ENCODE measurements at regions not wholly inside any gene's neighbourhood (a gene's known extent, or its start where the extent isn't known, plus 50 kb on each side); places are given as distances from the start of the nearest gene placed in this dataset.

- no peaks in the 10 kb centered on the region for H4K20me1 ChIP-seq (ENCODE audit: insufficient read depth, low read depth, low read length)
- no peak overlapping the region for H3K4me3 ChIP-seq (ENCODE audit: low read length)
- H3K9me3 ChIP-seq (ENCODE audit: low read length) = no peaks in the 10 kb centered on the region
- no peaks in the 10 kb centered on the region for H3K79me2 ChIP-seq (ENCODE audit: low read length)
- no peak overlapping the region for H3K9ac ChIP-seq (ENCODE audit: low read length)
- no peaks in the 10 kb centered on the region for H3K4me1 ChIP-seq (ENCODE audit: low read length)
- no peak overlapping the region for H3K27ac ChIP-seq (ENCODE audit: low read length)
- H3K9me2 ChIP-seq (replicated peaks; ENCODE audit: insufficient read depth, low read length) = no peaks in the 10 kb centered on the region
- no peak for DNase-seq
- no peaks in the 10 kb centered on the region for H3K27me3 ChIP-seq (ENCODE audit: low read length)
- H3K36me3 ChIP-seq (ENCODE audit: insufficient read depth, low read length) = no peaks in the 10 kb centered on the region
- no peak overlapping the region for H3K4me2 ChIP-seq (ENCODE audit: low read depth, low read length, poor library complexity, severe bottlenecking)
- H2AFZ ChIP-seq (ENCODE audit: low read length) = no peak overlapping the region
These were observed 414.3 kb downstream of the BCAT1 start for GRCh38 chr12:24534622-24535021.

- no peaks in the 10 kb centered on the region for H3K36me3 ChIP-seq (ENCODE audit: insufficient read depth, low read length)
- no peak overlapping the region for H2AFZ ChIP-seq (ENCODE audit: low read length)
- H3K4me1 ChIP-seq (ENCODE audit: low read length) = no peaks in the 10 kb centered on the region
- H4K20me1 ChIP-seq (ENCODE audit: insufficient read depth, low read depth, low read length) = no peaks in the 10 kb centered on the region
- no peak for DNase-seq
- no peaks in the 10 kb centered on the region for H3K9me2 ChIP-seq (replicated peaks; ENCODE audit: insufficient read depth, low read length)
- no peak overlapping the region for H3K9ac ChIP-seq (ENCODE audit: low read length)
- no peaks in the 10 kb centered on the region for H3K9me3 ChIP-seq (ENCODE audit: low read length)
- no peak overlapping the region for H3K4me3 ChIP-seq (ENCODE audit: low read length)
- H3K27ac ChIP-seq (ENCODE audit: low read length) = no peak overlapping the region
- no peaks in the 10 kb centered on the region for H3K79me2 ChIP-seq (ENCODE audit: low read length)
- H3K4me2 ChIP-seq (ENCODE audit: low read depth, low read length, poor library complexity, severe bottlenecking) = no peak overlapping the region
- no peaks in the 10 kb centered on the region for H3K27me3 ChIP-seq (ENCODE audit: low read length)
These were observed 415.1 kb downstream of the BCAT1 start for GRCh38 chr12:24533716-24534352.

GRCh38 chr12:24530689-24531088 is 418.2 kb downstream of the BCAT1 start:
- Histone ChIP-seq H3K4me1 (ENCODE audit: low read length) (no peaks in the 10 kb centered on the region), H3K9ac (ENCODE audit: low read length) (no peak overlapping the region), H3K4me2 (ENCODE audit: low read depth, low read length, poor library complexity, severe bottlenecking) (no peak overlapping the region), H3K4me3 (ENCODE audit: low read length) (no peak overlapping the region), H3K36me3 (ENCODE audit: insufficient read depth, low read length) (no peaks in the 10 kb centered on the region), H3K27me3 (ENCODE audit: low read length) (no peaks in the 10 kb centered on the region), H4K20me1 (ENCODE audit: insufficient read depth, low read depth, low read length) (no peaks in the 10 kb centered on the region), H3K9me2 (replicated peaks; ENCODE audit: insufficient read depth, low read length) (no peaks in the 10 kb centered on the region), H3K27ac (ENCODE audit: low read length) (no peak overlapping the region), H3K79me2 (ENCODE audit: low read length) (no peaks in the 10 kb centered on the region), H2AFZ (ENCODE audit: low read length) (no peak overlapping the region), H3K9me3 (ENCODE audit: low read length) (no peaks in the 10 kb centered on the region)
- no peak for DNase-seq

GRCh38 chr12:24527102-24527501 is 421.8 kb downstream of the BCAT1 start:
- no peak overlapping the region for H3K4me2 ChIP-seq (ENCODE audit: low read depth, low read length, poor library complexity, severe bottlenecking)
- no peaks in the 10 kb centered on the region for H3K79me2 ChIP-seq (ENCODE audit: low read length)
- no peaks in the 10 kb centered on the region for H3K4me1 ChIP-seq (ENCODE audit: low read length)
- H3K27me3 ChIP-seq (ENCODE audit: low read length) = no peaks in the 10 kb centered on the region
- H3K9me2 ChIP-seq (replicated peaks; ENCODE audit: insufficient read depth, low read length) = no peaks in the 10 kb centered on the region
- H3K9me3 ChIP-seq (ENCODE audit: low read length) = no peaks in the 10 kb centered on the region
- no peak overlapping the region for H3K4me3 ChIP-seq (ENCODE audit: low read length)
- DNase-seq = no peak
- no peak overlapping the region for H3K27ac ChIP-seq (ENCODE audit: low read length)
- no peak overlapping the region for H2AFZ ChIP-seq (ENCODE audit: low read length)
- H3K36me3 ChIP-seq (ENCODE audit: insufficient read depth, low read length) = no peaks in the 10 kb centered on the region
- no peak overlapping the region for H3K9ac ChIP-seq (ENCODE audit: low read length)
- H4K20me1 ChIP-seq (ENCODE audit: insufficient read depth, low read depth, low read length) = no peaks in the 10 kb centered on the region

- H3K4me3 ChIP-seq (ENCODE audit: low read length) = no peak overlapping the region
These were observed 426.2 kb downstream of the BCAT1 start for GRCh38 chr12:24522736-24523135.

GRCh38 chr12:24519759-24520158 is 429.1 kb downstream of the BCAT1 start:
- H3K9me2 ChIP-seq (replicated peaks; ENCODE audit: insufficient read depth, low read length) = no peaks in the 10 kb centered on the region
- peaks cover 7% of the 10 kb centered on the region; the same call in 1 of the 2 replicates for H3K9me3 ChIP-seq (ENCODE audit: low read length)
- no peaks in the 10 kb centered on the region for H3K27me3 ChIP-seq (ENCODE audit: low read length)
- H3K9ac ChIP-seq (ENCODE audit: low read length) = no peak overlapping the region
- no peak overlapping the region for H3K4me3 ChIP-seq (ENCODE audit: low read length)
- no peaks in the 10 kb centered on the region for H3K4me1 ChIP-seq (ENCODE audit: low read length)
- H4K20me1 ChIP-seq (ENCODE audit: insufficient read depth, low read depth, low read length) = no peaks in the 10 kb centered on the region
- DNase-seq = no peak
- no peaks in the 10 kb centered on the region for H3K36me3 ChIP-seq (ENCODE audit: insufficient read depth, low read length)
- H3K27ac ChIP-seq (ENCODE audit: low read length) = no peak overlapping the region
- no peak overlapping the region for H2AFZ ChIP-seq (ENCODE audit: low read length)
- no peak overlapping the region for H3K4me2 ChIP-seq (ENCODE audit: low read depth, low read length, poor library complexity, severe bottlenecking)
- no peaks in the 10 kb centered on the region for H3K79me2 ChIP-seq (ENCODE audit: low read length)

More at GRCh38 chr12:24522736-24523135, 426.2 kb downstream of the BCAT1 start:
- Histone ChIP-seq H3K79me2 (ENCODE audit: low read length) (no peaks in the 10 kb centered on the region), H3K9ac (ENCODE audit: low read length) (no peak overlapping the region), H3K4me2 (ENCODE audit: low read depth, low read length, poor library complexity, severe bottlenecking) (no peak overlapping the region), H3K4me1 (ENCODE audit: low read length) (no peaks in the 10 kb centered on the region), H3K27me3 (ENCODE audit: low read length) (no peaks in the 10 kb centered on the region), H4K20me1 (ENCODE audit: insufficient read depth, low read depth, low read length) (no peaks in the 10 kb centered on the region), H3K27ac (ENCODE audit: low read length) (no peak overlapping the region), H3K9me3 (ENCODE audit: low read length) (peaks cover 7% of the 10 kb centered on the region; the same call in 1 of the 2 replicates), H2AFZ (ENCODE audit: low read length) (no peak overlapping the region), H3K36me3 (ENCODE audit: insufficient read depth, low read length) (no peaks in the 10 kb centered on the region), H3K9me2 (replicated peaks; ENCODE audit: insufficient read depth, low read length) (no peaks in the 10 kb centered on the region)
- no peak for DNase-seq

GRCh38 chr12:24517000-24517399 is 431.9 kb downstream of the BCAT1 start:
- no peak overlapping the region for H3K4me3 ChIP-seq (ENCODE audit: low read length)
- H3K4me1 ChIP-seq (ENCODE audit: low read length) = no peaks in the 10 kb centered on the region
- no peaks in the 10 kb centered on the region for H3K79me2 ChIP-seq (ENCODE audit: low read length)
- H3K9me3 ChIP-seq (ENCODE audit: low read length) = peaks cover 7% of the 10 kb centered on the region; the same call in 1 of the 2 replicates
- H3K27ac ChIP-seq (ENCODE audit: low read length) = no peak overlapping the region
- H3K9me2 ChIP-seq (replicated peaks; ENCODE audit: insufficient read depth, low read length) = no peaks in the 10 kb centered on the region
- no peaks in the 10 kb centered on the region for H3K36me3 ChIP-seq (ENCODE audit: insufficient read depth, low read length)
- no peaks in the 10 kb centered on the region for H3K27me3 ChIP-seq (ENCODE audit: low read length)
- DNase-seq = no peak
- H3K9ac ChIP-seq (ENCODE audit: low read length) = no peak overlapping the region
- no peak overlapping the region for H2AFZ ChIP-seq (ENCODE audit: low read length)
- H3K4me2 ChIP-seq (ENCODE audit: low read depth, low read length, poor library complexity, severe bottlenecking) = no peak overlapping the region
- no peaks in the 10 kb centered on the region for H4K20me1 ChIP-seq (ENCODE audit: insufficient read depth, low read depth, low read length)

GRCh38 chr12:24510581-24511125 is 438.2 kb downstream of the BCAT1 start:
- no peak overlapping the region for H3K4me3 ChIP-seq (ENCODE audit: low read length)
- H3K4me1 ChIP-seq (ENCODE audit: low read length) = no peaks in the 10 kb centered on the region
- DNase-seq = no peak
- no peak overlapping the region for H3K4me2 ChIP-seq (ENCODE audit: low read depth, low read length, poor library complexity, severe bottlenecking)
- no peaks in the 10 kb centered on the region for H3K9me2 ChIP-seq (replicated peaks; ENCODE audit: insufficient read depth, low read length)
- no peak overlapping the region for H2AFZ ChIP-seq (ENCODE audit: low read length)
- H3K9me3 ChIP-seq (ENCODE audit: low read length) = no peaks in the 10 kb centered on the region
- H3K27me3 ChIP-seq (ENCODE audit: low read length) = no peaks in the 10 kb centered on the region
- H3K79me2 ChIP-seq (ENCODE audit: low read length) = no peaks in the 10 kb centered on the region
- H3K36me3 ChIP-seq (ENCODE audit: insufficient read depth, low read length) = no peaks in the 10 kb centered on the region
- H3K9ac ChIP-seq (ENCODE audit: low read length) = no peak overlapping the region
- no peaks in the 10 kb centered on the region for H4K20me1 ChIP-seq (ENCODE audit: insufficient read depth, low read depth, low read length)
- H3K27ac ChIP-seq (ENCODE audit: low read length) = no peak overlapping the region
